Stimulated activated CD4-positive, alpha-beta T cell treated with anti-CD3 and anti-CD28 coated beads, Interleukin-15, amount 100 ng/mL, for 24 hours (primary cell): ENCODE measurements at regions not wholly inside any gene's neighbourhood (a gene's known extent, or its start where the extent isn't known, plus 50 kb on each side); places are given as distances from the start of the nearest gene placed in this dataset.
"Not testable (repeated sequence)": the region's sequence is repeated elsewhere in the genome, so short reads cannot be mapped to it uniquely, and the experiment has no call there.

Experiments used
- DNase-seq: peaks from one replicate; pipeline ENCODE4 v3.0.0-alpha.2; 2020

DNA sequence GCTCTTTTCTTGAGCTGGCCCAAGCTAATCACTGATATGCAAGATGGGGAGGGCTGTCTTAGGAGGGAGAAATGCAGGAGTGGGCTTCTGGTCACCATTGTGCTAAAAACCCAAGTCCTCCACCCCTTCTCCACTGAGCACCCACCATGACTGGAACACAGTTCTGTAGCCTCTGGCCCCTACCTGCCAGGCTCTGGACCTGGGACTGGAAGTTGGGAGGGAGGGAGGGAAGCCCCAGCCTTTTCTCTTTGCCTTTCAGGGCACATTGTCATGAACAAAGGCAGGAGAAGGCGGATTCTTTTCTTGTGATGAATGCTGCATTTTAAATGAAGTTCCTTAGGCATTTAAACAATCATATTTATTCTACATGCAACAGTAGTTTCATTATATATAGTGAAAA lies 559.1 kb upstream of the TRPC7 start:
- DNase-seq: no peak

DNA sequence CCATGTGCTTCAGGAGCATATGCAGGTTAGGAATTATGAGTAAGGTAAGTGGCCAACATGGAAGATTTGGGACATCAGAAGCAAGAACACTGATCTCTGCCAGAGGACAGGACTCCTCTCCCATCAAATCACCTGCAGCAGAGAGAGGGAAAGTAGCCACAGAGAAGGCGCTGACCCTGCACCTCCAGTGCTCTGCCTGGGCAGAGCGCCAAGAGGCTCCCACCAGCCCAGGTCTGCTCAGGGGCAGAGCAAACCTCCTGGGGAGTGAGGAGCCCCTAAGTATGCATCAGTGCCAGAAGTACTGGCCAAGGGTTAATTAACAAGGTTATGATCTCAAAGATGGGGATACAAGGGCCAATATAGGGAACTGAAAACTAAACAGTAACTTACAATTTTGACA lies 545.3 kb upstream of the TRPC7 start:
- DNase-seq: no peak

DNA sequence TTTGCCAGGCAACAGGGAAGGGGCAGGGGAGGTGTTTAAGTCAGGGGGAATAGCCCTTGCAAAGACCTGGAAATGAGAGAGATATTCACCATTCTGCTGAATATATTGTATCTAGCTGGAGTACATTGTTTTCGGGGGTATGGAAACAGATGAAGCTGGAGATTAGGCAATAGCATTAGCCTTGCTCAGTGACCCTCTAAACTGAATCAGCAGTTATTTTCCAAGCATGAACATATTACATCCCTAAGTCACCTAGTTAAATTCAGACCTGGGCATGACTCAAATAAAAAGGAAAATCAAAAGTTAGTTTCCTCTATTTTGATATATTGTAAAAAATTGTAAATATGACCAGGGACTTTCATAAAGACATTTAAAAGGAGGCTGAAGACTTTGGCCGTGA lies 544.6 kb upstream of the TRPC7 start:
- no peak for DNase-seq

GRCh38 chr5:136907371-136907770 lies 542.0 kb upstream of the TRPC7 start:
- DNase-seq: no peak

- no peak for DNase-seq
These were observed 541.2 kb upstream of the TRPC7 start for GRCh38 chr5:136906545-136906944.

- DNase-seq: no peak
These were observed 540.2 kb upstream of the TRPC7 start for GRCh38 chr5:136905571-136905970.

GRCh38 chr5:136894070-136894469 lies 528.7 kb upstream of the TRPC7 start:
- DNase-seq: no peak

DNA sequence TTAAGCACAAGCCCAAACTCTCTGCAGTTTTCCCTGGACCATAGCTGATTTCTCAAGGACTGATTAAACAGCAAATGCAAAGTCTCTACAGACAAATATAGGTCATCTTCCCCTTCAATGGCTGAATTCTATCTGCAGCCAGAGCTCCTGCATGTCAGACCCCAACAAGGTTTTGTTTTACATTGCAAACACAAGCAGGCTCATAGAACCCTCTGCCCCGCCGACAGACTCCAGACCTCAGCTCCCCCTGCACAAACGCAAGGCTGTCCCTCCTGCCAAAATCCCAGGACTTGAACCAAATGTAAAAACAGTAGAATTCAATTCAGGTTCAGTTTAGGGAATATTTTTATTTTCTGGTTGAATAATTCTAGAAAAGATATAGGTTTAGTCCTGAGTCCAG lies 526.7 kb upstream of the TRPC7 start:
- DNase-seq: no peak

- DNase-seq: no peak
These were observed 526.0 kb upstream of the TRPC7 start for GRCh38 chr5:136891175-136891972.

GRCh38 chr5:136890431-136891148 lies 525.2 kb upstream of the TRPC7 start:
- no peak for DNase-seq

- DNase-seq: no peak
These were observed 521.3 kb upstream of the TRPC7 start for GRCh38 chr5:136886608-136887007.

DNA sequence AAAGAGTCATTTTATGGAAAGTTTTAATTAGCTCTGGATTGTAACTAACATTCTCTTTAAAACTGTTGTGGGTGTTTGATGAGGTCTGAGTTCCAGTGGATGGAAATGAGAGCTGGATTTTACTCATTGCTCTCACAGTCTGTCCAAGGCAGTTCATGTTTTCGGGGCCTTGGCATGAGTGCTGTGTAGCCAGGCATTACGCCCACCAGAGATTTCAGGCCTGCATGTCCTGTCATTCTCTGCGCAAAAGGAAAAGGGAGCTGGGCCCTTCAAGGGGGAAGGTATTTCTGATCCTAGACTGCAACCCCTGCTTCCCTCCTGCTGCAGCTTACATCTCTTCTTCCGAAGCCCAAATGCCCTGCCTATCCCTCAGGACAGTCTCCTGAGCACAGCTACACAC lies 499.6 kb upstream of the TRPC7 start:
- DNase-seq: no peak

GRCh38 chr5:136856648-136857047 lies 491.3 kb upstream of the TRPC7 start:
- DNase-seq: no peak

DNA sequence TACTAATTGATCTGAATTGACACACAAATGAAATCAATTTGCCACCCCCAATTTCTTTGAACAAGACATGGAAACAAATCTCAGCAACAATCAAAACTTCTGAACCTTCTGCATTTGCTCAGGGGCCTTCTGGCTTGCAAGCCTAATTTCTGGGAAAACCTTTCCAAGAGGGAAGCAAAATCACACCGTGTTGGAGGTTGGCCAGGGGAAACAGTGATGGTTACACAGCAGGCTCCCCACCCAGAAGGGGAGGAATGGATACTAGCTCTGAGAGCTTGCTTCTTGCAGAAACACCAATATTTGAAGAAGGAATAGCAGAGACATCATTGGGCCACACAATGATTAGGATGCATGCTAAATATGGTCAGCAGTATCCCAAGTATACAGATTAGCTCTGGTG lies 488.6 kb upstream of the TRPC7 start:
- no peak for DNase-seq

DNA sequence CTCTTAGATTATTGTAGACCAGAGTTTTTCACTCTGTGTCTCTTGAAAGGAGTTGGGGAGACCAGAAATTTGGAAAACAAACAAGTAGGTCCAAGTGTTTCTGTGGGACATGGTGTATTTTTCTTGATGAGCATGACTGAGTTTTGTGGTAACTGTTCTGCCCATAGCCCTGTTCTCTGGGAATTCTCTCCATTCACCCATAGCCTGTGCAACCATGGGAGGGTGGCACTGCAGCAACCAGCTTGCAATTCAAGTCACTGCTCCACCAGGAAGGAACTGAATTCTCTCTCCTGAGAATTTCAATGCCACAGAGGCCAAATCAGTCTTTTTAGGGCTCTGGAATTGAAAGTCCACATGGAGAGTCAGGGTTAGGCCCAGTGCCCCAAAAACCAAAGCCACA lies 475.3 kb upstream of the TRPC7 start:
- no peak for DNase-seq

DNA sequence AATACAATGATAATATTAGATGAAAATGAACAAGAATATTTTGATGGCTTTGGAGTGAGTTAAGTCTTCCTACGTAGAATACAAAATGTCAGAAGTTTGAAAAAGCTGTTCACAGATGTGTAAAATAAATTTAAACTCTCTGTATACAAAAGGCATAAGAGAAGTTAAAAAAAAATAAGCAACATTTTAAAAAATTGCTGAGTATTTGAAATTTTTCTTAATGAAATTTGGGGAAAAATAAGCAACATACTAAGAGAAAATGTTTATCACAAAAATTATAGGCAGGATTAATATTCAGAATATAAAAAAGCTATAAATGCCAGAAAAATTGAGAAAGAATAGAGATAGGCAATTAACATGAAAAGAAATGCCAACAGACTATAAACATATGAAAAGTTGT lies 470.7 kb upstream of the TRPC7 start:
- DNase-seq: no peak

DNA sequence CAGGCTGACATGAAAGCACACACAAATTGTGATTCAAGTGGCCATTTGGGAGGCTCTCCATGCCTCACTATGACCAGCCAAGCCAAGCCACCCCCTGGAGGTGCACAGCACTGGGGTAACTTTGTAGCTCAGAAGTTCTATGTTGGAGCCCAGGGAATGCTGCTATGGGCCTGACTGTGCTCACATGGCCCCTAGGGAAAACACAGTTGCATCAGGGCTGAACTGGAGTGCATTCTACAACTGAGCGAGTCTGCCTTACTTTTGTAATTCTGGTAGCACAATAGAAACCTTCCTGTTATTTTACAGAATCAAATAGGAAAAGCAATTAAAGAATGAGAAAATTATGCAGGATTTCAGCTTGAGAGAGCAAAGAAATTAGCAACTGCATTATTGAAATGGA lies 455.5 kb upstream of the TRPC7 start:
- DNase-seq: no peak

- DNase-seq: no peak
These were observed 454.4 kb upstream of the TRPC7 start for GRCh38 chr5:136819526-136820302.

GRCh38 chr5:136816327-136816726 lies 451.0 kb upstream of the TRPC7 start:
- no peak for DNase-seq

DNA sequence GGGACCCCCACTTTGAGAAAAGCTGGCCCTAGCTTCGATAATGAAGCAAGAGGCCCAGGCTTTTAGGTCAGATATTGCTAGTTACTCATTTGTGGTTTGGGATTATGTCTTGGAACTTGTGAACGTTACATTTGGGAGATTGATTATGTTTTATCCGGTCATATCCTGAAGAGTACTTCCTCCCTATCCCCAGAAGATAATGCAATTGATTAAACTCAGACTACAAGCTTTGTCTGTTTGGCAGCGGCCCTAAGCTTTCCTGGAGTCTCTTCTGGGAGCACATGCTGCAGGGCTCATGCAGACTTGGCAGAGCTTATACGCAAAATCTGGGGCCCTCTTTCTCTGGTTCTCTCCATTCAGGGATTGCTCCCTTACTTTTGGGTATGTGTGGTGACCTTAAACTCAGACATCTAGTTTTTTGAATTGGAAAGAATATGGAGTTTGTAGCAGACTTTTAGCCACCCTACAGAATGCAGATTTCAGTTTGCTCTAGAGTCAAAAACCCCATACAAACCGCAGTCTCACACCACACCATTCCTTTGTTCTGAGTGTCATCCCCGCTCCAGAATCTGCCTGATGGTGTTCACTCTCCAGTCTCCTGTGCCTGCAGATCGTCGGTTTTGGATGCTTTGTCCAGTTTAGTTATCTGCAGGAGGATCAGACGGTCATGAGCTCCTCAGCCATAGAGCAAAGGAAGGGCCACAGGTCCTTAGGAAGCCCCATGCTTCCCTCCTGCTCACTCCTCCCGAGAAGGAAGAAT lies 449.5 kb upstream of the TRPC7 start:
- DNase-seq: no peak

- DNase-seq: not testable (repeated sequence)
These were observed 446.9 kb upstream of the TRPC7 start for GRCh38 chr5:136812270-136812669.

DNA sequence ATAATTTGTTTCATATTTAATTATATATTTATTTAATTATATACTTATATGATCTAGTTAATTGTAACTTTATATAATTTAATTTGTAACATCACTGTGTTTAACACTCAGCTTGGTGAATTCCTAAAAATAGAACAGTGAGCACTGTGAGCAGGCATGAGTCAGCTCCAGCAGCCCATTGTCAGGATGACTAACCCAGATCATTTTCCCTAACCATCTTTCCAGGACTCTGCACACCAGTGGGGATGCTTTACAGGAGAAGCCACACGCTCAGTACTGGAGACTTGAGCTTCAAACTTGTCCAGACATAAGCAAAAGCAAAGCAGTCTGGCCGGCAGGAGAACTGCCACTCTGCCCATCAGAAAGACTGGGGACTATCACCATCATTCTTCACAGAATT lies 446.2 kb upstream of the TRPC7 start:
- no peak for DNase-seq

- no peak for DNase-seq
These were observed 445.7 kb upstream of the TRPC7 start for GRCh38 chr5:136811086-136811485.
